ENCODE measurements at regions not wholly inside any gene's neighbourhood (a gene's known extent, or its start where the extent isn't known, plus 50 kb on each side); places are given as distances from the start of the nearest gene placed in this dataset.

- Histone ChIP-seq H3K4me3 (ENCODE audit: low read length) (no peak overlapping the region), H2AFZ (ENCODE audit: low read depth, low read length) (no peak overlapping the region), H3K27me3 (ENCODE audit: insufficient read depth, low read length) (peaks cover 14% of the 10 kb centered on the region), H3K36me3 (ENCODE audit: insufficient read depth, low read length) (no peaks in the 10 kb centered on the region), H3K4me1 (ENCODE audit: insufficient read depth, low read length) (no peaks in the 10 kb centered on the region), H3K9me3 (ENCODE audit: low read length) (no peaks in the 10 kb centered on the region)
Measured at GRCh38 chr5:77925503-77925902, 149.4 kb upstream of the TBCA start.

DNA sequence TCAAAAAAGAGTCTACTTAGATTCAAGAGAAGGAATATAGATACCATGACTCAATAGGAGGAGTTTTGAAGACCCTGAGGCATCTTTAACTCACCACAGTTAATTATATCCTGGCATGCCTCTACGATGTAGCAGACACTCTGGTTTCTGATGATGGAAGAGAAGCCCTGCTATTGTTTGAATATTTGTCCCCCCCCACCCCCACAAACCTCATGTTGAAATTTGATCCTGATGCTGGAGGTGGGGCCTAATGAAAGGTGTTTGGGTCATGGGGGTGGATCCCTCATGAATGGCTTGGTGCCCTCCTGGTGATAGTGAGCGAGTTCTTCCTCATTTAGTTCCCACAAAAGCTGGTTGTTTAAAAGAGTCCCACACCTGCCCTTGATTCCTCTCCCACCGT lies 147.9 kb upstream of the TBCA start:
- no peak overlapping the region for H2AFZ ChIP-seq (ENCODE audit: low read depth, low read length)
- peaks cover 23% of the 10 kb centered on the region for H3K27me3 ChIP-seq (ENCODE audit: insufficient read depth, low read length)
- no peak overlapping the region for H3K4me3 ChIP-seq (ENCODE audit: low read length)
- no peaks in the 10 kb centered on the region for H3K4me1 ChIP-seq (ENCODE audit: insufficient read depth, low read length)
- H3K9me3 ChIP-seq (ENCODE audit: low read length) = no peaks in the 10 kb centered on the region
- H3K36me3 ChIP-seq (ENCODE audit: insufficient read depth, low read length) = no peaks in the 10 kb centered on the region

- H3K9me3 ChIP-seq (ENCODE audit: low read length) = no peaks in the 10 kb centered on the region
- H3K36me3 ChIP-seq (ENCODE audit: insufficient read depth, low read length) = no peaks in the 10 kb centered on the region
- peaks cover 23% of the 10 kb centered on the region for H3K27me3 ChIP-seq (ENCODE audit: insufficient read depth, low read length)
- no peaks in the 10 kb centered on the region for H3K4me1 ChIP-seq (ENCODE audit: insufficient read depth, low read length)
- H3K4me3 ChIP-seq (ENCODE audit: low read length) = no peak overlapping the region
- no peak overlapping the region for H2AFZ ChIP-seq (ENCODE audit: low read depth, low read length)
Measured at GRCh38 chr5:77923666-77924065, 147.5 kb upstream of the TBCA start.

DNA sequence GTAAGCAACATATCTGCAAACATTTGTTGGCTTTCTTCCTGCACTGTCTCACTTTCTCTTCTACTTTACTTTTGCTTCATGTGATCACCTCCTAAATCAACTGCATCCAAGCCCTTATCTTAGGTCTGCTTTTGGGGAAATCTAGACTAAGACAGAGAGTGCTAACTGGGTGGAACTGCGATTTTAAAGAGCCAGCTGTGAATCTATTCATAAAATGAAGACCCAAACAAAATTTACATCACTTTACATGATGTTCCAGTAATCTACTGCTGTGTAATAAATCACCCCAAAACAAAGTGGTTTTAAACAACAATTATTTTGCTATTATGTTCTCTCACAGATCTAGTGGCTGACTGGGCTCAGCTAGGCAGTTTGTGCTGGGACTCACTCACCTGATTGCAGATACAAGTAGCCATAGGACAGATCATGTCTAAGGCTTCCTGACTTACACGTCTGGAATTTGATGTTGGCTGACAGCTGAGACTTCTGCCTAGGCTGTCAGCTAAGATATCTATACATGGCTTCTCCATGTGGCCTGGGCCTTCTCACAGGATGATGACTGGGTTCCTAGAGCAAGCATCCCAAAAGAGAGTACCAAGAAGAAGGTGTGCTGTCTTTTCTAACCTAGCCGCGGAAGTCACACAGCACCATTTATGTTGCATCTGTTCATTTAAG lies 145.1 kb upstream of the TBCA start:
- no peaks in the 10 kb centered on the region for H3K36me3 ChIP-seq (ENCODE audit: insufficient read depth, low read length)

DNA sequence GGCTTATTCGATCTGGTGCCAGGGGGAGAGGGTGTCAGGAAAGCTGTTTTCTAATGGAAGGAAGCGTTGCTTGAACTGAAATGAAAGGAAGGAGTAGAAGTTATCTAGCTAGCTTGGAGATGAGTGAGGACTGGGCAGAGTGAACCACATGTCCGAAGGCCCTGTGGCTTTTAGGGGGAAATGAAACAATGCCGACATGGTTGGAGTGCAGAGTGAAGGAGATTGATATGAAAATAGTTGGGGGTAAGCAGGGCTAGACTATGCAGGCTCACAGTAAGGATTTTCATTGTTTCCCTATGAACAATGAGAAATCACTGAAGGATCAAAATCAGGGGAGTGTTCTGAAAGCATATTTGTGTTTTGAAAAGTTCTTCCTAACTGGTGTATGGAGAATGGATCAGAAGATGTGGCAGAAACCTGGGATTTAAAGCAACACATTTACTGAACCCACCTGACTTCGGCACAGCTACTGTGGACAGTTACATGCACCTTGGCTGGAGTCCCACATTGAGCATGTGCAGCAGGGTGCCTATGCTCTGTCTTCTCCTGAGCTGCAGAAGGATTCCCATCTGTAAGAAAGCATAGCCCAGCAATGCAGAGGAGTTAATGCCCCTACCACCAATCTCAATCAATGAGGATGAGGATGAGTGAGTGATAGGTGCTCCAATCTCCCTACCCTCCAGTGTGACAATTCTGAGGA lies 144.4 kb upstream of the TBCA start:
- H3K4me1 ChIP-seq (ENCODE audit: insufficient read depth, low read length) = no peaks in the 10 kb centered on the region
- peaks cover 19% of the 10 kb centered on the region for H3K27me3 ChIP-seq (ENCODE audit: insufficient read depth, low read length)
- no peaks in the 10 kb centered on the region for H3K9me3 ChIP-seq (ENCODE audit: low read length)
- no peaks in the 10 kb centered on the region for H3K36me3 ChIP-seq (ENCODE audit: insufficient read depth, low read length)
- H3K4me3 ChIP-seq (ENCODE audit: low read length) = no peak overlapping the region
- no peak overlapping the region for H2AFZ ChIP-seq (ENCODE audit: low read depth, low read length)

More for the DNA sequence above, 145.1 kb upstream of the TBCA start:
- H2AFZ ChIP-seq (ENCODE audit: low read depth, low read length) = no peak overlapping the region
- peaks cover 19% of the 10 kb centered on the region for H3K27me3 ChIP-seq (ENCODE audit: insufficient read depth, low read length)
- no peaks in the 10 kb centered on the region for H3K4me1 ChIP-seq (ENCODE audit: insufficient read depth, low read length)
- H3K9me3 ChIP-seq (ENCODE audit: low read length) = no peaks in the 10 kb centered on the region
- no peak overlapping the region for H3K4me3 ChIP-seq (ENCODE audit: low read length)

DNA sequence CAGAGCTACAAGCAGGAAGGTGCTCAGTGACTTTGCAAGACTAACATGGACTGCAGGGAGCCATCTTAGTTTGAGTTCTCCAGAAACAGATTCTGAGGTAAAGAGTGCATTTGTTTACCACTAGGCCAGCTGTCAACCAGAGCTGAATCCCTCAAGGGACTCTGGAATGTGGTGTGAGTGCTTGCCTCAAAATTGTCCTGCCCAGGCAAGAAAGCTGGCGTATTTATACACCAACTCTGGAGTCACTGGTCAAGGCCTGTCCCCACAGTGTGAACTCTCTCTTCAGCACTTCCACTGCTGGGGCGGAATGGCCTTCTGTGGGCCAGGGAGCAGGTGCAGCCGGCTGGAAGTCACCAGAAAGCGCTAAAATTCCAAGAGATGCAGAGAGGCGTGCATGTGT lies 139.2 kb upstream of the TBCA start:
- Histone ChIP-seq H3K4me3 (ENCODE audit: low read length) (no peak overlapping the region), H3K9me3 (ENCODE audit: low read length) (peaks cover 2% of the 10 kb centered on the region), H3K4me1 (ENCODE audit: insufficient read depth, low read length) (peaks cover 5% of the 10 kb centered on the region), H3K36me3 (ENCODE audit: insufficient read depth, low read length) (no peaks in the 10 kb centered on the region), H2AFZ (ENCODE audit: low read depth, low read length) (no peak overlapping the region), H3K27me3 (ENCODE audit: insufficient read depth, low read length) (peaks cover 21% of the 10 kb centered on the region)

GRCh38 chr5:77912721-77913120 lies 136.6 kb upstream of the TBCA start:
- H3K4me1 ChIP-seq (ENCODE audit: insufficient read depth, low read length) = peaks cover 5% of the 10 kb centered on the region
- H2AFZ ChIP-seq (ENCODE audit: low read depth, low read length) = no peak overlapping the region
- no peak overlapping the region for H3K4me3 ChIP-seq (ENCODE audit: low read length)
- peaks cover 2% of the 10 kb centered on the region for H3K9me3 ChIP-seq (ENCODE audit: low read length)
- H3K36me3 ChIP-seq (ENCODE audit: insufficient read depth, low read length) = no peaks in the 10 kb centered on the region
- H3K27me3 ChIP-seq (ENCODE audit: insufficient read depth, low read length) = peaks cover 8% of the 10 kb centered on the region

DNA sequence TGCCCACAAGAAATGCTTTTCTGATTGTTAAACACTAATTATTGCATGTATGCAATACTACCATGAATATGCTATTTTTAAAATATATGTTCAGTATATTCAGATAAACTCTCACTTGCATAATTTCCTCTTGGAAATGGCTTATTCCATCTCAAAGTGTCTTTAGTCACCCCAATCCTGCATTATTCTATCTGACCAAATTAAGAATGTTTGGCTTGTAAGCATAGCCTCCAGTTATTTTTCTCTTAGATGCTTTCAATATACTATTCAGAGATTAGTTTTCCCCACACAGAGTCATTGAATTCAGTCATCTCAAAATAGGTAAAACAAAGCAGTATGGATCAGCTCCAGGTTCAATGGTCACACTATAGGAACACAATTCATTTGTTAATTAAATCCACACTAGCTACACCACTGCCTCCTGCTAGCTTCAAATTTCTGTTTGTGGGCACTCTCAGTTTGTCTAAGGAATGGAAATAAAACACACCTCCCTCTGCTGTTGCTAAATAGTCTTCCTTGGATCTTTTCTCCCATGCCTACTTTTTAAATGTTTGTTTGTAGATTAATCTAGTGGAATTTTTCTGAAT lies 134.6 kb upstream of the TBCA start:
- no peak overlapping the region for H2AFZ ChIP-seq (ENCODE audit: low read depth, low read length)
- no peaks in the 10 kb centered on the region for H3K36me3 ChIP-seq (ENCODE audit: insufficient read depth, low read length)
- peaks cover 5% of the 10 kb centered on the region for H3K4me1 ChIP-seq (ENCODE audit: insufficient read depth, low read length)
- no peak overlapping the region for H3K4me3 ChIP-seq (ENCODE audit: low read length)
- peaks cover 8% of the 10 kb centered on the region for H3K27me3 ChIP-seq (ENCODE audit: insufficient read depth, low read length)
- H3K9me3 ChIP-seq (ENCODE audit: low read length) = peaks cover 2% of the 10 kb centered on the region

GRCh38 chr5:77909237-77909636 lies 133.1 kb upstream of the TBCA start:
- H3K4me1 ChIP-seq (ENCODE audit: insufficient read depth, low read length) = peaks cover 5% of the 10 kb centered on the region
- no peak overlapping the region for H2AFZ ChIP-seq (ENCODE audit: low read depth, low read length)
- peaks cover 11% of the 10 kb centered on the region for H3K27me3 ChIP-seq (ENCODE audit: insufficient read depth, low read length)
- no peaks in the 10 kb centered on the region for H3K9me3 ChIP-seq (ENCODE audit: low read length)
- H3K36me3 ChIP-seq (ENCODE audit: insufficient read depth, low read length) = no peaks in the 10 kb centered on the region
- no peak overlapping the region for H3K4me3 ChIP-seq (ENCODE audit: low read length)

DNA sequence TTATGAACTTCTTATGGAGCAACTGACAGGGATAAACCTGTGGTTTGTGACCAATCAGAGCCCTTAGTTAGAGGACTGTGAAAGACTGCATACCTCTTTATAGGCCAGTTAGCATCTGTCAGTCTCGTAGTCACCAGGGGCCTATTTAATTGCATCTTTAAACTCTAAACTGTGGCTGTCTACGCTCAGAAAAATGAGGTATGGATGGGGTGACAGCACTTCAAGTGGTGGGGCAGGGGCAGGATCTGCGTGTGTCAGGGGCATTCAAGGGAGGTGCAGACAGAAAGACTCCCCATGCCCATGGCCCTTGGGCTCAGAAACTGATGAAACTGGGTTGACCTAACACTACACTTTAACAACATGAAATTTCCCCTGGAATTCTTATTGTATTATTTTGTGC lies 132.6 kb upstream of the TBCA start:
- Histone ChIP-seq H3K9me3 (ENCODE audit: low read length) (no peaks in the 10 kb centered on the region), H3K4me3 (ENCODE audit: low read length) (no peak overlapping the region), H2AFZ (ENCODE audit: low read depth, low read length) (no peak overlapping the region), H3K4me1 (ENCODE audit: insufficient read depth, low read length) (peaks cover 5% of the 10 kb centered on the region), H3K36me3 (ENCODE audit: insufficient read depth, low read length) (no peaks in the 10 kb centered on the region), H3K27me3 (ENCODE audit: insufficient read depth, low read length) (peaks cover 11% of the 10 kb centered on the region)

DNA sequence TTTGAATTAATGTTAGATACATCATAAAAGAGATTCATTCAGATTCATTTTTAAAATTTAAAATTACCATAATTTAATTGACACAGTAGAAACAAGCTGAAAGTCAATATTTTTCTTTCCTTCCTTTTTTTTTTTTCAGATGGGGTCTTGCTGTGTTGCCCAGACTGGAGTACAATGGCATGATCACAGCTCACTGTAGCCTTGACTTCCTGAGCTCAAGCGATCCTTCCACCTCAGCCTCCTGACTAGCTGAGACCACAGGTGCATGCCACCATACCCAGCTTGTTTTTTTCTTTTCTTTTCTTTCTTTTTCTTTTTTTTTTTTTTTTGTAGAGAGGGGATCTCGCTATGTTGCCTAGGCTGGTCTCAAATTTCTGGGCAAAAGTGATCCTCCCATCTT lies 131.6 kb upstream of the TBCA start:
- H2AFZ ChIP-seq (ENCODE audit: low read depth, low read length) = no peak overlapping the region
- H3K4me3 ChIP-seq (ENCODE audit: low read length) = no peak overlapping the region
- H3K4me1 ChIP-seq (ENCODE audit: insufficient read depth, low read length) = peaks cover 4% of the 10 kb centered on the region
- peaks cover 11% of the 10 kb centered on the region for H3K27me3 ChIP-seq (ENCODE audit: insufficient read depth, low read length)
- H3K36me3 ChIP-seq (ENCODE audit: insufficient read depth, low read length) = no peaks in the 10 kb centered on the region
- H3K9me3 ChIP-seq (ENCODE audit: low read length) = no peaks in the 10 kb centered on the region

DNA sequence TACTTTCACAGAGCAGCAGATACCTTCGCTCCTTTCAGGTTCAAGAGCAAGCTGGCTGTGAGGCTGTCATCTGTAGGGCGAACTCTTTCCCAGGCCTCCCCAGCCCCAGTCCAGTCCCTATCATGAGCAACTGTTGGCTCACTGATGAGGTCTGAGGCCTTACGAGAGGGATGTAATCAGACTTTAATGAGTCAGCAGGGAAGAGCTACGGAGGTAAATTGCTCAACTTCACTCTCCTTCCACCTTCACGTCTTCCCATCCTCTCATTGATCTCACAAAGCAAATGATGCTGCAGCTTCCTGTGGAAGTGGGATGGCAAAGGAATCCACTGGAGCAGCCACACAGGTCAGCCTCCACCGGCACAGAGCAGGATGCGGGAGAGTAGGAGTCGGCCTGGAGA lies 130.7 kb upstream of the TBCA start:
- Histone ChIP-seq H2AFZ (ENCODE audit: low read depth, low read length) (no peak overlapping the region), H3K27me3 (ENCODE audit: insufficient read depth, low read length) (peaks cover 11% of the 10 kb centered on the region), H3K9me3 (ENCODE audit: low read length) (no peaks in the 10 kb centered on the region), H3K36me3 (ENCODE audit: insufficient read depth, low read length) (no peaks in the 10 kb centered on the region), H3K4me1 (ENCODE audit: insufficient read depth, low read length) (no peaks in the 10 kb centered on the region), H3K4me3 (ENCODE audit: low read length) (no peak overlapping the region)

DNA sequence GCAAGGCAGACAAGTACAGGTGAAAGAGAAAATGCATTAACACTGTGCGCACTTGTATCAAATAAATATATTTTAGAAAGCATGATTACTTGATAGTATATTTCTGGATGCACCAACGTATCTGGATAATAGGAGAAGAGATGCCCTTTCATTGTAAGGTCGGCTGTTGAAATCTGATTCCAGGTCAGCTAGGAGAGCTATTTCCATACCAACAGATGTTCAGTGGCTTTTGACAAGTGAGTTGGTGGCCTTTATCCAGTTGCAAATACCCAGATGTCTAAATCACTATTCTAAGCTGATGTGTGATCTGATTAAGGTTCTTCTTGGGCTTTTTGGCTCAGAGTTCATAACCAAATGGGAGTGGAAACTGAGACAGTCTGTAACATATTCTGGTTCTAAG lies 128.2 kb upstream of the TBCA start:
- Histone ChIP-seq H3K27me3 (ENCODE audit: insufficient read depth, low read length) (peaks cover 6% of the 10 kb centered on the region), H3K4me1 (ENCODE audit: insufficient read depth, low read length) (no peaks in the 10 kb centered on the region), H3K36me3 (ENCODE audit: insufficient read depth, low read length) (no peaks in the 10 kb centered on the region), H2AFZ (ENCODE audit: low read depth, low read length) (no peak overlapping the region), H3K4me3 (ENCODE audit: low read length) (no peak overlapping the region), H3K9me3 (ENCODE audit: low read length) (no peaks in the 10 kb centered on the region)

Measured in neuron (in vitro differentiated cells).